H9 (cell line): ENCODE measurements at regions not wholly inside any gene's neighbourhood (a gene's known extent, or its start where the extent isn't known, plus 50 kb on each side); places are given as distances from the start of the nearest gene placed in this dataset.

Experiments
- DNase-seq: peaks from one replicate; pipeline ENCODE4 v3.0.0-alpha.2; 2017
- H2AFZ ChIP-seq: one replicate; pipeline ENCODE4 v1.6.1; 2013; ENCODE audit warnings: mild to moderate bottlenecking, low read length, control low read depth, moderate library complexity
- H2AK5ac ChIP-seq: 2 replicates; pipeline ENCODE4 v1.6.1; 2013; ENCODE audit warnings: low read length, control low read depth, mixed read lengths; ENCODE audit not compliant: insufficient read length
- H2BK120ac ChIP-seq: one replicate; pipeline ENCODE4 v1.6.1; 2013; ENCODE audit warnings: low read depth, mild to moderate bottlenecking, low read length, control low read depth, inconsistent platforms; ENCODE audit not compliant: poor library complexity, severe bottlenecking
- H2BK12ac ChIP-seq: 2 replicates; pipeline ENCODE4 v1.6.1; 2013; ENCODE audit warnings: low read length, control low read depth, mixed read lengths, low read depth; ENCODE audit not compliant: insufficient read length
- H2BK15ac ChIP-seq: 2 replicates; pipeline ENCODE4 v1.6.1; 2013; ENCODE audit warnings: low read depth, low read length, control low read depth
- H2BK20ac ChIP-seq: one replicate; pipeline ENCODE4 v1.6.1; 2013; ENCODE audit warnings: low read depth, mild to moderate bottlenecking, low read length, control low read depth, inconsistent platforms; ENCODE audit not compliant: poor library complexity, severe bottlenecking
- H2BK5ac ChIP-seq: 2 replicates; pipeline ENCODE4 v1.6.1; 2013; ENCODE audit warnings: low read length, control low read depth, mixed read lengths; ENCODE audit not compliant: insufficient read length
- H3K14ac ChIP-seq: 2 replicates; pipeline ENCODE4 v1.6.1; 2013; ENCODE audit warnings: low read length, control low read depth; ENCODE audit not compliant: insufficient read depth
- H3K18ac ChIP-seq: 2 replicates; pipeline ENCODE4 v1.6.1; 2013; ENCODE audit warnings: low read depth, mild to moderate bottlenecking, mixed read lengths, low read length, control low read depth; ENCODE audit not compliant: insufficient read length
- H3K23ac ChIP-seq: 2 replicates; pipeline ENCODE4 v1.6.1; 2013; ENCODE audit warnings: low read length, control low read depth, mixed read lengths, low read depth; ENCODE audit not compliant: insufficient read length
- H3K23me2 ChIP-seq: 2 replicates; pipeline ENCODE4 v1.6.1; 2013; ENCODE audit warnings: low read depth, mild to moderate bottlenecking, mixed read lengths, low read length, control low read depth; ENCODE audit not compliant: insufficient read length, poor library complexity, severe bottlenecking
- H3K27ac ChIP-seq: 2 replicates; pipeline ENCODE4 v1.5.1; 2013; ENCODE audit warnings: low read length, control low read depth, mixed read lengths, low read depth; ENCODE audit not compliant: insufficient read length
- H3K27me3 ChIP-seq: 2 replicates; pipeline ENCODE4 v1.6.1; 2013; ENCODE audit warnings: low read length, control low read depth, inconsistent platforms; ENCODE audit not compliant: insufficient read depth
- H3K4ac ChIP-seq: 2 replicates; pipeline ENCODE4 v1.6.1; 2013; ENCODE audit warnings: low read depth, mild to moderate bottlenecking, control low read depth, inconsistent platforms, low read length, moderate library complexity
- H3K4me1 ChIP-seq: 2 replicates; pipeline ENCODE4 v1.6.1; 2013; ENCODE audit warnings: low read length, control low read depth, inconsistent platforms; ENCODE audit not compliant: insufficient read depth
- H3K4me2 ChIP-seq: 2 replicates; pipeline ENCODE4 v1.6.1; 2013; ENCODE audit warnings: low read length, control low read depth, mixed read lengths; ENCODE audit not compliant: insufficient read length, insufficient read depth
- H3K56ac ChIP-seq: 2 replicates; pipeline ENCODE4 v1.6.1; 2013; ENCODE audit warnings: low read depth, mild to moderate bottlenecking, mixed read lengths, low read length, control low read depth; ENCODE audit not compliant: insufficient read length
- H3K79me1 ChIP-seq: 2 replicates; pipeline ENCODE4 v1.6.1; 2013; ENCODE audit warnings: low read depth, mild to moderate bottlenecking, moderate library complexity, low read length, control low read depth, inconsistent platforms; ENCODE audit not compliant: insufficient read depth, poor library complexity, severe bottlenecking
- H3K79me2 ChIP-seq: 2 replicates; pipeline ENCODE4 v1.6.1; 2013; ENCODE audit warnings: low read length, control low read depth, inconsistent platforms; ENCODE audit not compliant: insufficient read depth
- H3K9ac ChIP-seq: 2 replicates; pipeline ENCODE4 v1.6.1; 2013; ENCODE audit warnings: low read length, control low read depth, mixed read lengths; ENCODE audit not compliant: insufficient read length; ENCODE audit errors: extremely low read depth
- H3K9me3 ChIP-seq: one replicate; pipeline ENCODE4 v1.6.1; 2013; ENCODE audit warnings: low read depth, low read length, inconsistent platforms; ENCODE audit not compliant: control insufficient read depth
- H3T11ph ChIP-seq: one replicate; pipeline ENCODE4 v1.6.1; 2013; ENCODE audit warnings: mild to moderate bottlenecking, low read length, control low read depth, inconsistent platforms
- H4K20me1 ChIP-seq: one replicate; pipeline ENCODE4 v1.6.1; 2013; ENCODE audit not compliant: control insufficient read depth, insufficient read length, insufficient read depth
- H4K5ac ChIP-seq: 2 replicates; pipeline ENCODE4 v1.6.1; 2013; ENCODE audit warnings: low read depth, mild to moderate bottlenecking, mixed read lengths, low read length, control low read depth; ENCODE audit not compliant: insufficient read length
- H4K8ac ChIP-seq: replicated peaks from 2 replicates; pipeline ENCODE4 v1.6.1; 2013; ENCODE audit warnings: low read length, control low read depth, mixed read lengths, low read depth; ENCODE audit not compliant: insufficient read length
- H4K91ac ChIP-seq: 2 replicates; pipeline ENCODE4 v1.6.1; 2013; ENCODE audit warnings: low read depth, mild to moderate bottlenecking, moderate library complexity, mixed read lengths, low read length, control low read depth; ENCODE audit not compliant: insufficient read length
- H3K27ac Mint-ChIP-seq, 3 experiments: 2 replicates in 2 of 3; 3 replicates in 1 of 3; pipeline ENCODE4 v1.8.0; 2020 to 2021; ENCODE audit warnings: mixed read lengths in 3 of 3, mild to moderate bottlenecking in 1 of 3, moderate library complexity in 1 of 3
- H3K27me3 Mint-ChIP-seq: 2 replicates; pipeline ENCODE4 v1.8.0; 2021; ENCODE audit warnings: low read depth, mild to moderate bottlenecking, moderate library complexity, mixed read lengths
- H3K36me3 Mint-ChIP-seq, 3 experiments: 2 replicates in 2 of 3; 3 replicates in 1 of 3; pipeline ENCODE4 v1.8.0; 2020 to 2021; ENCODE audit warnings: low read depth in 3 of 3, mixed read lengths in 3 of 3; ENCODE audit not compliant: insufficient read depth in 1 of 3
- H3K4me1 Mint-ChIP-seq, 2 experiments: 2 replicates each; pipeline ENCODE4 v1.8.0; 2020; ENCODE audit warnings: mixed read lengths in 2 of 2
- H3K4me3 Mint-ChIP-seq, 2 experiments: 2 replicates in 1 of 2; 3 replicates in 1 of 2; pipeline ENCODE4 v1.8.0; 2020 to 2021; ENCODE audit warnings: mild to moderate bottlenecking in 2 of 2, mixed read lengths in 2 of 2, moderate library complexity in 1 of 2
- H3K9me3 Mint-ChIP-seq, 2 experiments: 2 replicates in 1 of 2; 3 replicates in 1 of 2; pipeline ENCODE4 v1.8.0; 2020; ENCODE audit warnings: mild to moderate bottlenecking in 2 of 2, mixed read lengths in 2 of 2, moderate library complexity in 1 of 2
- CTCF ChIP-seq: fragments of 200-600 bp; sonication (generic); conservative IDR thresholded peaks from 3 replicates; pipeline ENCODE4 v1.8.0; 2021; ENCODE audit warnings: antibody characterized with exemption, mild to moderate bottlenecking
- WGBS: extraction: QIAGEN DNeasy Blood & Tissue Kit; methylation state at CpG from one replicate; pipeline ENCODE4 v1.1.7; 2013; ENCODE audit warnings: missing lambda C conversion rate, low lambda C conversion rate, mixed read lengths; ENCODE audit not compliant: insufficient read length; ENCODE audit errors: extremely low coverage; 5-methylcytosine and 5-hydroxymethylcytosine counted together

GRCh38 chr2:51251356-51251755, 219.4 kb upstream of the NRXN1 start:
- H3K9me3 ChIP-seq = no peaks in the 10 kb centered on the region
- no peaks in the 10 kb centered on the region for H3K23me2 ChIP-seq
- H3K36me3 Mint-ChIP-seq = no peaks in the 10 kb centered on the region
- no peak overlapping the region for H3K27ac Mint-ChIP-seq
- H3K27ac ChIP-seq = no peak overlapping the region
- no peak overlapping the region for H4K8ac ChIP-seq
- no peak overlapping the region for H3K18ac ChIP-seq
- H2AK5ac ChIP-seq = no peak overlapping the region
- DNase-seq = no peak
- H4K20me1 ChIP-seq = no peaks in the 10 kb centered on the region
- no peak overlapping the region for H3K4ac ChIP-seq
- H3K4me1 ChIP-seq = no peaks in the 10 kb centered on the region
- H3K9ac ChIP-seq = no peak overlapping the region
- H3K56ac ChIP-seq = no peak overlapping the region
- H3K79me1 ChIP-seq = no peaks in the 10 kb centered on the region
- no peaks in the 10 kb centered on the region for H3K4me1 Mint-ChIP-seq
- H4K5ac ChIP-seq = no peak overlapping the region
- H3K79me2 ChIP-seq = no peaks in the 10 kb centered on the region
- WGBS = no CpG with 5 or more reads among the region's 2 CpGs
- TF ChIP-seq CTCF = no peak
- no peaks in the 10 kb centered on the region for H3K27me3 ChIP-seq
- H4K91ac ChIP-seq = no peak overlapping the region
- H3K9me3 Mint-ChIP-seq = no peaks in the 10 kb centered on the region; a peak in 1 of 5 replicates
- no peak overlapping the region for H3K23ac ChIP-seq
- no peak overlapping the region for H3T11ph ChIP-seq
- no peak overlapping the region for H2BK15ac ChIP-seq
- no peak overlapping the region for H2BK5ac ChIP-seq
- H2BK120ac ChIP-seq = no peak overlapping the region
- no peak overlapping the region for H3K4me3 Mint-ChIP-seq
- no peak overlapping the region for H2AFZ ChIP-seq
- no peak overlapping the region; the same call in 1 of the 2 replicates for H3K14ac ChIP-seq
- H3K27me3 Mint-ChIP-seq = no peaks in the 10 kb centered on the region
- no peak overlapping the region for H2BK20ac ChIP-seq
- H2BK12ac ChIP-seq = no peak overlapping the region
- no peak overlapping the region for H3K4me2 ChIP-seq
